ENCODE measurements at regions not wholly inside any gene's neighbourhood (a gene's known extent, or its start where the extent isn't known, plus 50 kb on each side); places are given as distances from the start of the nearest gene placed in this dataset.

DNA sequence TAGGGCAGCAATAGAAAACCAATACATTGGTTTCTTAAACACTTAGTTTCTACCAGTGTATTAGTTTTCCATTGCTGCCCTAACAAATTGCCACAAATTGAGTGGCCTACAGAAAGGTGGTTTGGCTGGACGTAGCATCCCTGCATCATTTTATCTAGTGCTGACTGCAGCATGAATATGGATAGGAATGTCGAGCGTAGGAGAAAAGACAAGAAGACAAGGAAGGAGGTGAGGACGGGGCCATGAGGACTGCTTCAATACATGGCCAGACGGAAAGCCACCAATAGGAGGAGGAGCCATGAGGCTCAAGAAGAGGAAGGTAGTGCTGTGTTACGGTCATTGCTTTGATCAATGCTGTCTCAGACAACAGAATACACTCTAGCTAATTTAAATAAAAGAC, 154.5 kb upstream of the NDUFV2 start:
- peak overlapping the region; percentile 91 for H3K27ac ChIP-seq (ENCODE audit: low read depth, low read length, poor library complexity, severe bottlenecking)
- H3K79me2 ChIP-seq (ENCODE audit: insufficient read depth, low read depth, low read length), result no peaks in the 10 kb centered on the region
- no peaks in the 10 kb centered on the region for H4K20me1 ChIP-seq (ENCODE audit: insufficient read depth, low read length)
- TF ChIP-seq EZH2phosphoT487 (IDR thresholded peaks at IDR 0.05; ENCODE audit: borderline replicate concordance, low read depth, low read length), result no peak
- ChIA-PET CTCF (ENCODE audit: unreplicated experiment) (interaction anchor here (0.6 kb wide), 1 partner anchor 31 kb away, joined by 3 read pairs; no protein-coding TSS in a partner anchor), POLR2A (interaction anchor here (0.7 to 1.7 kb wide), 4 partner anchors 26 to 38 kb away, joined by 3 to 4 read pairs (median 3); no protein-coding TSS in a partner anchor)
- peaks cover 21% of the 10 kb centered on the region for H3K9me3 ChIP-seq (ENCODE audit: low read length)
- H3K9me2 ChIP-seq (ENCODE audit: insufficient read depth, low read length), result no peaks in the 10 kb centered on the region
- peaks cover 2% of the 10 kb centered on the region for H3K36me3 ChIP-seq (ENCODE audit: insufficient read depth, low read length)
- H2AFZ ChIP-seq (ENCODE audit: low read length), result peak overlapping the region; percentile 63; the same call in 1 of the 2 replicates
- DNase-seq (ENCODE audit: low spot score), result no peak
- no peak overlapping the region for H3K4me3 ChIP-seq (ENCODE audit: low read depth, low read length, poor library complexity, severe bottlenecking)
- H3K4me2 ChIP-seq (ENCODE audit: low read length), result peak overlapping the region; percentile 66
- no TSS peak for BruUV-seq (replicated peaks)
- intact Hi-C loops (cut with micrococcal nuclease; ENCODE audit: unreplicated experiment), result no loop called here
- peaks cover 86% of the 10 kb centered on the region for H3K4me1 ChIP-seq (ENCODE audit: insufficient read depth, low read length, poor library complexity, severe bottlenecking)

DNA sequence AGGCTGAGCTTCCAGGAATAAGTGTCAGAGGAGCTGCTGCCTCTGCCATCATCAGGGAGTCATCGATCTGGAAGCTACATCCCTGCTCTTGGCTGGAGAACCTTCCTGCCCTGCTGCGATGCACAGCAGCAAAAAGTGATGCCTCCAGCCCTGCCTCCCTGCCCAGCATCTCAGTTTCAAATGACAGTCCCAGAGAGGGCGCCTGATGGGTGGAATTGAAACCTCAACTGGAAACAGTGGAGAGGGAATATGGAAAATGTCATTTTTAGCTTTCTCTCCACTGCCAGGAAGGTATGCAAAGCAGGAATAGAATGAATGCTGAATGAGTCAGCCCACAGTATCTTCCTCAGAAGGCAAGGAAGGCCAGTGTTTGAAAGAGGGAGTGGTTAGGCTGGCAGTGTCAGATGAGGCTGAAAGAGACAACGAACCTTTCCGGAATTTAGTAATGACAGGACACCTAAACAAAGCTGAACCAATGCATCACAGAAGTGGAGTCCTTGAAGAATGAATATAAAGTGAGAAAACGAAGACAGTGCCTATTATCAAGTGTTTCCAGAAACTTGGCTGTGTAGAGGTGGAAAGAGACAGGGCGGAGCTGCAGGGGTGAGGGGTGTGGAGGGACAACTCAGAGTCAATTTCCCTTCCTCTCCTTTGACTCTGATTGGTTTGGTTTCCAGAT, 153.9 kb upstream of the NDUFV2 start:
- TF ChIP-seq, protein P1, sequence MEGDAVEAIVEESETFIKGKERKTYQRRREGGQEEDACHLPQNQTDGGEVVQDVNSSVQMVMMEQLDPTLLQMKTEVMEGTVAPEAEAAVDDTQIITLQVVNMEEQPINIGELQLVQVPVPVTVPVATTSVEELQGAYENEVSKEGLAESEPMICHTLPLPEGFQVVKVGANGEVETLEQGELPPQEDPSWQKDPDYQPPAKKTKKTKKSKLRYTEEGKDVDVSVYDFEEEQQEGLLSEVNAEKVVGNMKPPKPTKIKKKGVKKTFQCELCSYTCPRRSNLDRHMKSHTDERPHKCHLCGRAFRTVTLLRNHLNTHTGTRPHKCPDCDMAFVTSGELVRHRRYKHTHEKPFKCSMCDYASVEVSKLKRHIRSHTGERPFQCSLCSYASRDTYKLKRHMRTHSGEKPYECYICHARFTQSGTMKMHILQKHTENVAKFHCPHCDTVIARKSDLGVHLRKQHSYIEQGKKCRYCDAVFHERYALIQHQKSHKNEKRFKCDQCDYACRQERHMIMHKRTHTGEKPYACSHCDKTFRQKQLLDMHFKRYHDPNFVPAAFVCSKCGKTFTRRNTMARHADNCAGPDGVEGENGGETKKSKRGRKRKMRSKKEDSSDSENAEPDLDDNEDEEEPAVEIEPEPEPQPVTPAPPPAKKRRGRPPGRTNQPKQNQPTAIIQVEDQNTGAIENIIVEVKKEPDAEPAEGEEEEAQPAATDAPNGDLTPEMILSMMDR (conservative IDR thresholded peaks at IDR 0.05; ENCODE audit: low read length), result no peak
- no peak for TF ChIP-seq EZH2phosphoT487 (IDR thresholded peaks at IDR 0.05; ENCODE audit: borderline replicate concordance, low read depth, low read length)
- intact Hi-C loops (cut with micrococcal nuclease; ENCODE audit: unreplicated experiment), result no loop called here
- peak overlapping the region; percentile 66 for H3K4me2 ChIP-seq (ENCODE audit: low read length)
- H3K9me2 ChIP-seq (ENCODE audit: insufficient read depth, low read length), result no peaks in the 10 kb centered on the region
- CTCF ChIA-PET (ENCODE audit: unreplicated experiment), result interaction anchor here (0.6 kb wide), 1 partner anchor 37 kb away, joined by 3 read pairs; no protein-coding TSS in a partner anchor
- peak; percentile 36 for DNase-seq (ENCODE audit: low spot score)
- peaks cover 81% of the 10 kb centered on the region for H3K4me1 ChIP-seq (ENCODE audit: insufficient read depth, low read length, poor library complexity, severe bottlenecking)
- no peaks in the 10 kb centered on the region for H4K20me1 ChIP-seq (ENCODE audit: insufficient read depth, low read length)
- H3K27ac ChIP-seq (ENCODE audit: low read depth, low read length, poor library complexity, severe bottlenecking), result peak overlapping the region; percentile 91
- peaks cover 21% of the 10 kb centered on the region for H3K9me3 ChIP-seq (ENCODE audit: low read length)
- no TSS peak for BruUV-seq (replicated peaks)
- POLR2A ChIA-PET, result interaction anchor here (0.7 to 1.7 kb wide), 4 partner anchors 26 to 205 kb away, joined by 3 to 4 read pairs (median 3); no protein-coding TSS in a partner anchor
- peak overlapping the region; percentile 20 for H3K4me3 ChIP-seq (ENCODE audit: low read depth, low read length, poor library complexity, severe bottlenecking)
- peak overlapping the region; percentile 63; the same call in 1 of the 2 replicates for H2AFZ ChIP-seq (ENCODE audit: low read length)
- peaks cover 8% of the 10 kb centered on the region for H3K36me3 ChIP-seq (ENCODE audit: insufficient read depth, low read length)
- H3K79me2 ChIP-seq (ENCODE audit: insufficient read depth, low read depth, low read length), result no peaks in the 10 kb centered on the region

DNA sequence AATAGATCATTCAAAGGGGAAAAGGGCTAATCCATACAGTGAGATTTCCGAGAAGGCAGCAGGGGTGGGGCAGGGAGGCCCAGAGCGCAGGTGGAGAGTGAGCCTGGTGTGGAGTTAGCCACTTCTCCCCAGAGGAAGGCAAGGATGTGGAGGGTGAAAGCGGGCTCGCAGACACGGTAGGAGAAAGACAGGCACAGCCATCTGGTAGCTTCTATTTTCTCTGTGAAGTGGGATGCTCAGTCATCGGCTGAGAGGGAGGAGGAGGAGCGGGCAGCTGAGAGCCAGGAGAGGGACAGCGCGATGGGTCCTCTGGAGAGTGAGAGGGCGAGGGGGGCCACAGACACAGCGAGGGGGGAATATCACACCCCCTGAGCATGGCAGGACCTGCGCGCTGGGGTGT, 153.3 kb upstream of the NDUFV2 start:
- ChIA-PET CTCF (ENCODE audit: unreplicated experiment) (interaction anchor here (0.6 kb wide), 1 partner anchor 37 kb away, joined by 3 read pairs; no protein-coding TSS in a partner anchor), POLR2A (interaction anchor here (0.7 to 1.9 kb wide), 3 partner anchors 27 to 205 kb away, joined by 3 to 4 read pairs (median 3); no protein-coding TSS in a partner anchor)
- peaks cover 80% of the 10 kb centered on the region for H3K4me1 ChIP-seq (ENCODE audit: insufficient read depth, low read length, poor library complexity, severe bottlenecking)
- H3K4me2 ChIP-seq (ENCODE audit: low read length), result peak overlapping the region; percentile 66
- H2AFZ ChIP-seq (ENCODE audit: low read length), result peak overlapping the region; percentile 63; the same call in 1 of the 2 replicates
- no TSS peak for BruUV-seq (replicated peaks)
- H3K9me3 ChIP-seq (ENCODE audit: low read length), result peaks cover 27% of the 10 kb centered on the region
- no peak for TF ChIP-seq EZH2phosphoT487 (IDR thresholded peaks at IDR 0.05; ENCODE audit: borderline replicate concordance, low read depth, low read length)
- TF ChIP-seq, protein P1 (conservative IDR thresholded peaks at IDR 0.05; ENCODE audit: low read length), result no peak
- no peaks in the 10 kb centered on the region for H4K20me1 ChIP-seq (ENCODE audit: insufficient read depth, low read length)
- H3K4me3 ChIP-seq (ENCODE audit: low read depth, low read length, poor library complexity, severe bottlenecking), result peak overlapping the region; percentile 20
- peaks cover 13% of the 10 kb centered on the region for H3K36me3 ChIP-seq (ENCODE audit: insufficient read depth, low read length)
- H3K27ac ChIP-seq (ENCODE audit: low read depth, low read length, poor library complexity, severe bottlenecking), result peak overlapping the region; percentile 91
- no peaks in the 10 kb centered on the region for H3K79me2 ChIP-seq (ENCODE audit: insufficient read depth, low read depth, low read length)
- intact Hi-C loops (cut with micrococcal nuclease; ENCODE audit: unreplicated experiment), result no loop called here
- no peaks in the 10 kb centered on the region for H3K9me2 ChIP-seq (ENCODE audit: insufficient read depth, low read length)
- no peak for DNase-seq (ENCODE audit: low spot score)

All from OCI-LY7 (cell line).